ENCODE measurements at regions not wholly inside any gene's neighbourhood (a gene's known extent, or its start where the extent isn't known, plus 50 kb on each side); places are given as distances from the start of the nearest gene placed in this dataset.

GRCh38 chr6:139600919-139601475 lies 226.5 kb upstream of the CITED2 start (continued):
- TF ChIP-seq, protein P1, sequence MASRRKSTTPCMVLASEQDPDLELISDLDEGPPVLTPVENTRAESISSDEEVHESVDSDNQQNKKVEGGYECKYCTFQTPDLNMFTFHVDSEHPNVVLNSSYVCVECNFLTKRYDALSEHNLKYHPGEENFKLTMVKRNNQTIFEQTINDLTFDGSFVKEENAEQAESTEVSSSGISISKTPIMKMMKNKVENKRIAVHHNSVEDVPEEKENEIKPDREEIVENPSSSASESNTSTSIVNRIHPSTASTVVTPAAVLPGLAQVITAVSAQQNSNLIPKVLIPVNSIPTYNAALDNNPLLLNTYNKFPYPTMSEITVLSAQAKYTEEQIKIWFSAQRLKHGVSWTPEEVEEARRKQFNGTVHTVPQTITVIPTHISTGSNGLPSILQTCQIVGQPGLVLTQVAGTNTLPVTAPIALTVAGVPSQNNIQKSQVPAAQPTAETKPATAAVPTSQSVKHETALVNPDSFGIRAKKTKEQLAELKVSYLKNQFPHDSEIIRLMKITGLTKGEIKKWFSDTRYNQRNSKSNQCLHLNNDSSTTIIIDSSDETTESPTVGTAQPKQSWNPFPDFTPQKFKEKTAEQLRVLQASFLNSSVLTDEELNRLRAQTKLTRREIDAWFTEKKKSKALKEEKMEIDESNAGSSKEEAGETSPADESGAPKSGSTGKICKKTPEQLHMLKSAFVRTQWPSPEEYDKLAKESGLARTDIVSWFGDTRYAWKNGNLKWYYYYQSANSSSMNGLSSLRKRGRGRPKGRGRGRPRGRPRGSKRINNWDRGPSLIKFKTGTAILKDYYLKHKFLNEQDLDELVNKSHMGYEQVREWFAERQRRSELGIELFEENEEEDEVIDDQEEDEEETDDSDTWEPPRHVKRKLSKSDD (conservative IDR thresholded peaks at IDR 0.05; ENCODE audit: low read length): no peak
- TF ChIP-seq, protein P2, sequence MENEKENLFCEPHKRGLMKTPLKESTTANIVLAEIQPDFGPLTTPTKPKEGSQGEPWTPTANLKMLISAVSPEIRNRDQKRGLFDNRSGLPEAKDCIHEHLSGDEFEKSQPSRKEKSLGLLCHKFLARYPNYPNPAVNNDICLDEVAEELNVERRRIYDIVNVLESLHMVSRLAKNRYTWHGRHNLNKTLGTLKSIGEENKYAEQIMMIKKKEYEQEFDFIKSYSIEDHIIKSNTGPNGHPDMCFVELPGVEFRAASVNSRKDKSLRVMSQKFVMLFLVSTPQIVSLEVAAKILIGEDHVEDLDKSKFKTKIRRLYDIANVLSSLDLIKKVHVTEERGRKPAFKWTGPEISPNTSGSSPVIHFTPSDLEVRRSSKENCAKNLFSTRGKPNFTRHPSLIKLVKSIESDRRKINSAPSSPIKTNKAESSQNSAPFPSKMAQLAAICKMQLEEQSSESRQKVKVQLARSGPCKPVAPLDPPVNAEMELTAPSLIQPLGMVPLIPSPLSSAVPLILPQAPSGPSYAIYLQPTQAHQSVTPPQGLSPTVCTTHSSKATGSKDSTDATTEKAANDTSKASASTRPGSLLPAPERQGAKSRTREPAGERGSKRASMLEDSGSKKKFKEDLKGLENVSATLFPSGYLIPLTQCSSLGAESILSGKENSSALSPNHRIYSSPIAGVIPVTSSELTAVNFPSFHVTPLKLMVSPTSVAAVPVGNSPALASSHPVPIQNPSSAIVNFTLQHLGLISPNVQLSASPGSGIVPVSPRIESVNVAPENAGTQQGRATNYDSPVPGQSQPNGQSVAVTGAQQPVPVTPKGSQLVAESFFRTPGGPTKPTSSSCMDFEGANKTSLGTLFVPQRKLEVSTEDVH (IDR thresholded peaks at IDR 0.05; ENCODE audit: low read depth, partially characterized antibody): no peak
- TF ChIP-seq RBM14 (IDR thresholded peaks at IDR 0.05; ENCODE audit: borderline replicate concordance, insufficient read depth, low read depth, low read length) (no peak), SRF (CRISPR knock-in tag; IDR thresholded peaks at IDR 0.05) (no peak), DDX20 (tag; IDR thresholded peaks at IDR 0.05; ENCODE audit: low read depth) (no peak), CHD2 (IDR thresholded peaks at IDR 0.05; ENCODE audit: low read depth, low read length) (no peak), ZNF274 (IDR thresholded peaks at IDR 0.05; ENCODE audit: borderline replicate concordance, low read depth, low read length) (no peak), GTF3C2 (IDR thresholded peaks at IDR 0.05; ENCODE audit: borderline replicate concordance, extremely low read depth, insufficient read length) (no peak)
- TF ChIP-seq, protein P3, sequence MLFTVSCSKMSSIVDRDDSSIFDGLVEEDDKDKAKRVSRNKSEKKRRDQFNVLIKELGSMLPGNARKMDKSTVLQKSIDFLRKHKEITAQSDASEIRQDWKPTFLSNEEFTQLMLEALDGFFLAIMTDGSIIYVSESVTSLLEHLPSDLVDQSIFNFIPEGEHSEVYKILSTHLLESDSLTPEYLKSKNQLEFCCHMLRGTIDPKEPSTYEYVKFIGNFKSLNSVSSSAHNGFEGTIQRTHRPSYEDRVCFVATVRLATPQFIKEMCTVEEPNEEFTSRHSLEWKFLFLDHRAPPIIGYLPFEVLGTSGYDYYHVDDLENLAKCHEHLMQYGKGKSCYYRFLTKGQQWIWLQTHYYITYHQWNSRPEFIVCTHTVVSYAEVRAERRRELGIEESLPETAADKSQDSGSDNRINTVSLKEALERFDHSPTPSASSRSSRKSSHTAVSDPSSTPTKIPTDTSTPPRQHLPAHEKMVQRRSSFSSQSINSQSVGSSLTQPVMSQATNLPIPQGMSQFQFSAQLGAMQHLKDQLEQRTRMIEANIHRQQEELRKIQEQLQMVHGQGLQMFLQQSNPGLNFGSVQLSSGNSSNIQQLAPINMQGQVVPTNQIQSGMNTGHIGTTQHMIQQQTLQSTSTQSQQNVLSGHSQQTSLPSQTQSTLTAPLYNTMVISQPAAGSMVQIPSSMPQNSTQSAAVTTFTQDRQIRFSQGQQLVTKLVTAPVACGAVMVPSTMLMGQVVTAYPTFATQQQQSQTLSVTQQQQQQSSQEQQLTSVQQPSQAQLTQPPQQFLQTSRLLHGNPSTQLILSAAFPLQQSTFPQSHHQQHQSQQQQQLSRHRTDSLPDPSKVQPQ (CRISPR knock-in tag; IDR thresholded peaks at IDR 0.05; ENCODE audit: borderline replicate concordance): no peak
- TF ChIP-seq, protein P4, sequence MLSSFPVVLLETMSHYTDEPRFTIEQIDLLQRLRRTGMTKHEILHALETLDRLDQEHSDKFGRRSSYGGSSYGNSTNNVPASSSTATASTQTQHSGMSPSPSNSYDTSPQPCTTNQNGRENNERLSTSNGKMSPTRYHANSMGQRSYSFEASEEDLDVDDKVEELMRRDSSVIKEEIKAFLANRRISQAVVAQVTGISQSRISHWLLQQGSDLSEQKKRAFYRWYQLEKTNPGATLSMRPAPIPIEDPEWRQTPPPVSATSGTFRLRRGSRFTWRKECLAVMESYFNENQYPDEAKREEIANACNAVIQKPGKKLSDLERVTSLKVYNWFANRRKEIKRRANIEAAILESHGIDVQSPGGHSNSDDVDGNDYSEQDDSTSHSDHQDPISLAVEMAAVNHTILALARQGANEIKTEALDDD (IDR thresholded peaks at IDR 0.05): peak; percentile 32; the same call in 1 of the 2 replicates
- TF ChIP-seq, protein P5, sequence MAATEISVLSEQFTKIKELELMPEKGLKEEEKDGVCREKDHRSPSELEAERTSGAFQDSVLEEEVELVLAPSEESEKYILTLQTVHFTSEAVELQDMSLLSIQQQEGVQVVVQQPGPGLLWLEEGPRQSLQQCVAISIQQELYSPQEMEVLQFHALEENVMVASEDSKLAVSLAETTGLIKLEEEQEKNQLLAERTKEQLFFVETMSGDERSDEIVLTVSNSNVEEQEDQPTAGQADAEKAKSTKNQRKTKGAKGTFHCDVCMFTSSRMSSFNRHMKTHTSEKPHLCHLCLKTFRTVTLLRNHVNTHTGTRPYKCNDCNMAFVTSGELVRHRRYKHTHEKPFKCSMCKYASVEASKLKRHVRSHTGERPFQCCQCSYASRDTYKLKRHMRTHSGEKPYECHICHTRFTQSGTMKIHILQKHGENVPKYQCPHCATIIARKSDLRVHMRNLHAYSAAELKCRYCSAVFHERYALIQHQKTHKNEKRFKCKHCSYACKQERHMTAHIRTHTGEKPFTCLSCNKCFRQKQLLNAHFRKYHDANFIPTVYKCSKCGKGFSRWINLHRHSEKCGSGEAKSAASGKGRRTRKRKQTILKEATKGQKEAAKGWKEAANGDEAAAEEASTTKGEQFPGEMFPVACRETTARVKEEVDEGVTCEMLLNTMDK (IDR thresholded peaks at IDR 0.05; ENCODE audit: borderline replicate concordance, insufficient read depth, low read depth, low read length, poor library complexity, severe bottlenecking): no peak

Data from K562 (cell line).